ENCODE measurements at regions not wholly inside any gene's neighbourhood (a gene's known extent, or its start where the extent isn't known, plus 50 kb on each side); places are given as distances from the start of the nearest gene placed in this dataset.

DNA sequence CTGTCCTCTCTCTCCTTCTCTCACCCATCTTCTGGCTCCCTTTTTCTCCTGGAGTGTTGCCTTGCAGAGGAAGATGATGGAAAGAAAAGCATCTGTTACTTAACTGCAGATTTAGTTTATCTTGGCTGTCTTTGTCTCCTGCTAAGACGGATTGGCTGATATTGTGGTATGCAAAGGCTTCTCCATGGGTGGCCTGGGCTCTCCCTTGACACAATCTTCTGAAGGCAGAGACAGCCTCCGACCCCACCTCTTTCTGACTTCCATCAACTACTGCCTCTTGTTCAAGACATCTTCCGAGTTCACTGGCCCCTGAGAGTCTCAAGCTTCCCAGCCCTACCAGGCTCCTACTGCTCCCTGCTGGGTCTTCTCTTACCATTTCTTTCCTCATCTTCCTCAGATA, 403.7 kb downstream of the LRRC70 start:
- DNase-seq (ENCODE audit: low read depth in 2 of 2): no peak

DNA sequence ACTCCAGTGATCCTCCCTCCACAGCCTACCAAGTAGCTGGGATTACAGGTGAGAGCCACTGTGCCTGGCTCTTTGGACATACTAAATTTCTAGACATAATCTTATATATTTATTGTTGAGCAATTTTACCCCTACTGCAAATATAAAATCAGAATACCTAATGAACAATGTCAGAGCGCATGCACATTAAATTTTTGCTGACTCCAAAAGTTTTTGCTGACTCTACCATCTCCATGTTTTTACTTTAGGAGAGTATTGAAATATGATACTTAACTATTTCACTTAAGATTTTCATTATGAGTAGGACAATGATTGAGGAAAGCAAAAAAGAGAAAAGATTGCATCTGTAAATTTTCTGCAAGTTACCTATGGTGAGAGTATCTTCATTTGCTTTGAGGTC, 402.3 kb downstream of the LRRC70 start:
- DNase-seq (ENCODE audit: low read depth in 2 of 2): no peak

DNA sequence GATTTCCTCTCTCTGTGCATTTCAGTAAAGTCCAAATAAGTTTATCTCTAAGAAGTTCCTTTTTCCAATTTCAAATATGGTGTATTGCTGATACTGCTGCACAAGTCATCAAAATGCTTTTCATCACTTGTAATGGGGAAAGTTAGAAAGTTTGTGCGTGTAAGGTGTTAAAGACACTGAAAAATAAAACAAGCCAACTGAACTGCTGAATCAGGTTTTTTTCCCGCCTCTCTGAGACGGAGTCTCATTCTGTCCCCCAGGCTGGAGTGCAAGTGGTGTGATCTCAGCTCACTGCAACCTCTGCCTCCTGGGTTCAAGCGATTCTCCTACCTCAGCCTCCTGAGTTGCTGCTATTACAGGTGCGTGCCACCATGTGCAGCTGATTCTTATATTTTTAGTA, 400.9 kb downstream of the LRRC70 start:
- DNase-seq (ENCODE audit: low read depth in 2 of 2): no peak

DNA sequence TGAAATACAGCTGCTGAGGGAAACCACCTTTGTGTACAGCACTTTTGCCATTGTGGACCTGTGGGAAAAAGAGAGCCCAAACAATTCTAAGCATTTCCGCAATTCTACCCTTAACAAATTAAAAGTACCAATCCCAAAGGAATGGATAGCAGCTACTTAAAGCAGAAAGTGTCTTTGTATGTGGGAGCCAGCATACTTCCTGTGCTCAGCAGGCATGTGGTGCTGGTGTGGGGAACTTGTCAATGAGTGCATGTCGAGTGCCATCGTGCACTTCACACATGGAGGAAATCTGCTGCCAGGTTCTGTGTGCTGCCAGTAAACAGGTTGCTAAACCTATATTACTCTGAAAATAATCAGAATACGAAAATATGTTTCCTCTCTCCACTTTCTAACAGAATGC, 399.0 kb downstream of the LRRC70 start:
- DNase-seq (ENCODE audit: low read depth in 2 of 2): no peak

DNA sequence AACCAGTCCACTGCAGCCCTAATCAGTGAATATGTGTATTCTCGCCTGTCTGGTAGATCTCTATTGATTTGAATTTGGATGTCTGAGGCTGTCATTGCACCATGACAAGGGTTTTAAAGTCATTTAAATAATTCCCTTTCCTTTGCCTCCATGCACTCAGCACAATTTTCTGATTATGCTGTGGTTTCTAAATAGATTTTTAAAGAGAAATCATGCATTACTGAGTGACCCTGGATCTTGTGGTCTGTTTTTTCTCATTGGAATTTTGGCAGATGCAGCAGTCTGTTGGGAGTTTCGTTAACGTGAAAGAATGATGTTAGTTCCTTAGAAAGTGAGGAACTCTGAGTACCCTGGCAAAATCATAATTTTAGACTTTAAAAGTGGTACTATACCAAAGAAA, 396.0 kb downstream of the LRRC70 start:
- DNase-seq (ENCODE audit: low read depth in 2 of 2): no peak

DNA sequence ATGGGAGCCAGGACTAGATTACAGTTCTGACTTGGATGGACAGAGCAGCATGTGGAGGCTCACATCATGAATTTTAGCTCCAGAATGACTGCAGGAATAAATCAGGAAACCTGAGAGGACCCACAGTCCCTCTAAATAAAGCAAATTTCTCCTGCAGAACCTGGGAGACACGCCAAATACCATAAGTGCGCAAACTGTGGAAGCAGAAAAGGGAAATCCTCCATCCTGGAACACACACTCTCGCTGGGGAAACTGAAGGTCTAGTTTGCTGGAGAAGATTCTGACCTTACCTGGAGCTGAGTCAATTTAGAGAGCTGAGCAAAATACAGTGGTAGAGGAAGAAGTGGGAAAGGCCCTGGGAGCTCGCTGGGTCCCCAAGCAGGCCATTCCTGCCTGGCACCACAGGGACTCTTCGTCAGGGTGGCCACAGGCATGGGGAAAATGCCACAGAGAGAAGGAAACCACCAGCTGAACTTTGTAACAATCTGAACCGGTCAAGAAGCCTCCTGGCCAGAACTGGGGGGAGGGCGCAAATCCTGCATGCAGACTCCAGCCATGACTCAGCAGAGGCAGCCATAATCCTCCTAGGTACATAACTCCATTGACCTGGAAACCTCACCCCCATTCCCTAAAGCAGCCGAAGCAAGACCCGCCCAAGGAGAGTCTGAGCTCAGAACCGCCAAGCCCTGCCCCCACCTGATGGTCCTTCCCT, 390.9 kb downstream of the LRRC70 start:
- no peak for DNase-seq (ENCODE audit: low read depth in 2 of 2)

DNA sequence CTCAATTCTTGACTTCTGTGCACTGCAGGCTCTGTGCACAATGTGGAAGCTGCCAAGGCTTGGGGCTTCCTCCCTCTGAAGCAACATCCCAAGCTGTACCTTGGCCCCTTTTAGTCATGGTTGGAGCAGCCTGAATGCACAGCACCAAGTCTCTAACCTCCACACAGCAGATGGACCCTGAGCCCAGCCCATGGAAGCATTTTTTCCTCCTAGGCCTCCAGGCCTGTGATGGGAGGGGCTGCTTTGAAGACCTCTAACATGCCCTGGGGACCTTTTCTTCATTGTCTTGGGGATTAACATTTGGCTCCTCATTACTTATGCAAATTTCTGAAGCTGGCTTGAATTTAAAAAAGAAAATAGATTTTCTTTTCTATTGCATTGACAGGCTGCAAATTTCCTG, 385.8 kb downstream of the LRRC70 start:
- no peak for DNase-seq (ENCODE audit: low read depth in 2 of 2)

DNA sequence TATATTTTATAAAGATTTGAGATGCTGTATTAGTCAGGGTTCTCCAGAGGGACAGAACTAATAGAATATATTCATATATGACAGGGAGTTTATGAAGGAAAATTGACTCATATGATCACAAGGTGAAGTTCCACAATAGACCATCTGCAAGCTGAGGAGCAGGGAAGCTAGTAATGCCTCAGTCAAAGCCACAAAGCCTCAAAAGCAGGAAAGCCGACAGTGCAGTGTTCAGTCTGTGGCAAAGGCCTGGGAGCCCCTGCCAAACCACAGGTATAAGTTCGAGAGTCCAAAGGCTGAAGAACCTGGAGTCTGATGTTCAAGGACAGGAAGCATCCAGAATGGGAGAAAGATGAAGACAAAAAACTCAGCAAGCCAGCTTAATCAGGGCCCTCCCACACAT, 382.2 kb downstream of the LRRC70 start:
- no peak for DNase-seq (ENCODE audit: low read depth in 2 of 2)

DNA sequence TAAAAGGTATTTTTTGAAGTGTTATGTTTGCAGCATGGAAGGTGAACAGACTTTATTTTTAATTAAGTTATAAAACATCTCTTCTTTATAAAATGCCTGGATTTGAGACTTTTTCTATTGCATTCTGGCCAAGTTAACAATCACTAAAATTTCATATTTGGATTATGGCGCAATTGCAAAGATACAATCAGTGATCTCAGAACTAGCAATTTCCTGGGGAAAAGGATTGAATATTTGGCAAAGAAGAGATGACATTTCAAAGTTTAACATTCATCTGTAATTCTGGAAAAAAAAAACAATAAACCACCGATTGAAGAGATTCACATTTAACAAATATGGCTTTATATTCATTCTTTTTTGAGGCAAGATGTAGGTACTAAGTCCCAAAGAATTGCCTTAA, 378.0 kb downstream of the LRRC70 start:
- DNase-seq (ENCODE audit: low read depth in 2 of 2): no peak

DNA sequence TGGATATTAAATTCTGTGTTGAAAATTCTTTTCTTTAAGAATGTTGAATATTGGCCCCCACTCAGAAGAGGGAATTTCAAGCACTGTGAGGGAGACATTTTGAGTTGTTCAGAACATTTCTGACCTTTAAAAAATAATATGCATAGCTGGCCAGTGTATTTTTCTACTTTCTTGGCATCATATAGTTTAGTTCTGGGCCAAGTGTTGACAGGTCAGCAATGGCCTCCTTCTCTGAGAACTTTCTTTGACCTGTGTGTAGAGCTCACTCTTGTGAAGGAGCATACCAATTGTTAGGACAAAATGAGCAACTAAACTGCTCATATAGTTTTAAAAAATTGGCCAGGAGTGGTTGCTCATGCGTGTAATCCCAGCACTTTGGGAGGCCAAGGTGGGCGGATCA, 376.0 kb downstream of the LRRC70 start:
- DNase-seq (ENCODE audit: low read depth in 2 of 2): no peak

DNA sequence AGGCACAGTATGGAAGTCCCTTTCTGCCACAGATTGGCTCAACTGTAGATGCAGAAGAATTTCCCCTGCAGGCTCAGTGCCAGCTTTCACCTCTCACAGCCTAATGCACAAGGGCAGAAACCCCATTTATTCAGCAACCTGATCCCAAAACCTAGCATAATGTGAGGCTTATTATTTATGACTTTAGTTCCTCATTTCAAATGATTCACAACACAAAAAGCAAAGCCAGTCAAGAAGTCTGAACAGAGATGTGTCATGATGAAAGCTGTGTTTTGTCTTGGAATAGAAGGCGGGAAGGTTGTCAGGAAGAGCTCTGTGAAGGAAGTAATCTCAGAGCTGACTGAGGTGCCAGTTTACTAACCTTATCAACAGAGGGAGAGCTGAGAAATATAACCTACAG, 369.7 kb downstream of the LRRC70 start:
- no peak for DNase-seq (ENCODE audit: low read depth in 2 of 2)

DNA sequence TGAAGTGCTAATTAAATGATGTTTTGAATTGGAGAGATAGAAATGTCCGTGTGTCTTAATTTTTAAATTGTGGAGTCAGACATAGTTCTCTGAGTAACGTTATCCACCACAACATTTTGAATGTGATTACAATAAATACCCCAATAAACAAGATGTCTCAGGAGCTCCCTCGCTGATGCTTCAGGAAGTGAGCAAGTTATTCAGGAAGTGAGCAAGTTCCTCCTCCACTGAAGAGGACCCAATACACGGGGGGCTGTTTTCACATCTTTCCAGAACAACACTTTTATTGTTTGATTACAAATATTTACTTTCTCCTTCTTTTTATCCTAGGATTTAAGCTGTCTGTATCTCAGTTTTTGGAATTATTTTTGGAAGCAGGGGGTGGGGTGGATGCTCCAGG, 363.8 kb downstream of the LRRC70 start:
- DNase-seq (ENCODE audit: low read depth in 2 of 2): no peak

DNA sequence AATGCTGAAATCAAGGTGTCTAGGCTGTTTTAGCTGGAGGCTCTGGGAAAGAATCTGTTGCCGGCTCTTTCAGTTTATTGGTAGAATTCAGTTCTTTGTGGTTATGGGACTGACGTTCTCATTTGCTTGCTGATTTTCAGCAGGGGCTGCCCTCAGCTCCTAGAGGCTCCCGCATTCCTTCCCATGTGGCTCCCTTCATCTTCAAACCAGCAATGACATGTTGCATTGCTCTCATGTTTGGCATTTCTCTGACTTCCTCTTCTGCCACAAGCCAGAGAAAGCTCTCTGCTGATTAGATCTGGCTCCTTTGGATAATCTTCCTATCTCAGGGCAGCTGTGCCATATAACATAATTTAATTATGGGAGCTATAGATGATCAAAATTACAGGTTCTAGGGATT, 360.3 kb downstream of the LRRC70 start:
- no peak for DNase-seq (ENCODE audit: low read depth in 2 of 2)

DNA sequence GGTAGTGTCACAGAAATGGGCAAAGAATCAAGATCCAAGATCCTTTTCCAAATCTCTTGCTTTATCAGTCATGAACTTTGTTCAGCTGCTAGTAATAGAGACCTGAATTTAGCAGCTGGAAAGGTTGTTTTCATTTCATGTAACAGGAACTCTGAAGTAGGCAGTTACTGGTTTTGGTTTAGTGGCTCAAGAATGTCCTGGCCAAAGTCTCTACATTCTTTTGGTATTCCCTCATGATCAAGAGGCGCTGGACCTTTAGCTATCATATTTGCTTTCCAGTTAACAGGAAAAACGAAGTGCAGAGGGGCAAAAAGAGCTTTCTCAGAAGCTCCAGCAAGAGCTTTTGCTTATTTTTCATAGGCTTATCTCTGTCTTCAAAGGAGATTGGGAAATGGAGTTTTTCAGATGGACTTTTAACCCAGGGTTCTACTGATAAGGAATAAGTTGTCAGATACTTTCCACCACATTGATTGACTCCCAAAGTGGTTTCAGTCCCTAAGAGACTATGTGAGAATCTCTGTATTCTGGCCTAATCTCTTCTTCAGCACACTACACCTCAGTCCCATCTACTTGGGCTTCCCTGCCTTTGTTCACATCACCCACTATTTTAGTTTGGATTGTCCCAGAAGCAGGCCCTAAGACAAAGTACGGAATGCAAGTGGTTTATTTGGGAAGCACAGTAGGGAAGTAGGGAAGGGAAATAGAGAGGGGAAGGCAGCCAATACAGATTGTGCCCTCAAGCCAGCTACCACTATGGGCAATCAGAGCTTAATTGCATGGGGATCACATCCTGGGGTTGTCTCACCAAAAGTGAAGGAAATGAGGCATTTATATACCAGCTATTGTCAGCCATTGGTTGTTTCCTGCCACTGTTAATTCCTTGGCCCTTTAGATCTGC, 359.3 kb downstream of the LRRC70 start:
- no peak for DNase-seq (ENCODE audit: low read depth in 2 of 2)

DNA sequence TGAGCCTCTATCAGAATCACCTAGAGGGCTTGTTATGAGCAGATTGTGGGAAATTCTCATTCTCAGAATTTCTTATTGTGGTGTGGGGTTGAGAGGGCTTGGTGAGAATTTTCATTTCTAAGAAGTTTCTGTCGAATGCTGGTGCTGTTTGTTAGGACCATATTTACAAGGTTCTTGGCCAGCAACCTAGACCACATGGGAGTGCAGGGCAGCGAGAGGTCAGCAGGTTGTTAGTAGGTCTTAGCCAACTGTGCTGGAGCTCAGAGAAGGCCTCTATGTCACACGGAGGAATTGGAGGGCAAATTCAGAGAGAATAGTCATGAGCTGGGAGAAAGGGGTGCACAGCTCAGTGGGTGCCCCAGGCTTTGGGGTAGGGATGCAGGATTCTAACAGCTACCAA, 357.0 kb downstream of the LRRC70 start:
- DNase-seq (ENCODE audit: low read depth in 2 of 2): no peak

DNA sequence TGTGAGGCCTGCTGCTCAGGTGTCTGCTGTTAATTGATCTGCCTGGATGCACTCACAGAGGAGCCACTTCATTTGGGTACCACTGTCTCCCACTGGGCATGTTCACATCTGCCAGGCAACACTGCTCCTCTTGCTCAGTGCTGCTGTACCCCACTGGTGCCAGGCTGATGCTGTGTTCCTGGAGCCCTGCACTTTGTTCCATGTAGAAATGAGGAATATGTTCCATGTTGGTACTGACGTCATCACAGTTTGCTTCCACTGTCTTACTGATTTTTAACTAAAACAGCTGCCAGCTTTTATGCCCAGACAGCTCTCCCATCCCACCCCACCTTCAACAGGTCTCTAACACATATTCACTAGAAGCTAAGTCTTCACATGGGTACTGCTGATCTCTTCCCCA, 355.7 kb downstream of the LRRC70 start:
- no peak for DNase-seq (ENCODE audit: low read depth in 2 of 2)

DNA sequence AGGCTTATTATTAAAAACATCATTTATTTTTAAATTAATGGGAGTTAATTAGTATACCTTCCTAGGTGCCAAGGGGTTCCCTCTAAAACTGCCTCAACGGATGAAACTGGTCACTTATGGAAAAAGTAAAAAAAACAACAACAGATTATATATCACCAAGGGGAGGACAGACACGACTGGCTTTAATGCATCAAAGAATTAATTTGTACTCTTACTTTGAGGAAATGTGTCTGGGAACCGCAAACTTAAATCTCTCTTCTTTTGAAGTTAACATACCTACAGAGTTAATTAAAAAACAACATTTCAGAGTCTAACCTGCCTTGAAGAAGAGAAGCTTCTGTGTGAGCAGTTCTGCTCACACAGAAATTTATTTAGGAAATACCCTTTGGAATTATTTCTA, 354.6 kb downstream of the LRRC70 start:
- DNase-seq (ENCODE audit: low read depth in 2 of 2): no peak

DNA sequence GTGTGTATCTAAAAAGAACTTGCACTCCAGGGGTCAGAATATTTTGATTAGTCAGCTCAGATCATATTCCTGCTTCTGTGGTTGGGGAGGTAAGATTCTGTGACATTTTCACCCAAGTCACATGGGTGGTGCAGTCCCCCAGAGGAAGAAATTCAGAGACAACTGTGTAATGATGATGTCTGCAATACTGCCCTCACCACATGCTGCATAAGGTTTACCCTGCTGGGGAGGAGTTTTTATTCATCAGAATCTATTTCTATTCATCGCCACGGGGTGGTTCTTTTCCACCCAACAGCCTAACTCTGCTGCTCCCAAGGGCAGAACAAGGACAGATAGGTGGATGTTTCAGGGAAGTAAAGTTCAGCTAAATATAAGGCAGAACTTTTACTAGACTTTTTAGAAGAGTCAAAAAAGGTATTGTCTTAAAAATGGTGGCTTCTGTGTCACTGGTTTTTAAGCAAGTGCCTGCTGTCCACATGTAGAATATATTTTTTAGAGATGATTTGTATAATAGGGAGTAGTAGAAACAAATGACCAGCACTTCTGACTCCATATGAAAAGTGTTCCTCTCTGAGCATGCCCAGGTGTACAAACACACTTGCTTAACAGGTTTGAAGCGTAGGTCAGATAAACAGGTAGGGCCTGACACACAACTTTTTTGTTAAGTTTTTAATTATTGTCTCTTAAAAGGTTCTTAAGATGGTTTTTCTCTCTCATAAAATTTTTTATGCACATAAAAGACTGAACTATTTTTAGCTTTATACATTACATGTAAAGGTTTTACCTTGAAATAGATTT, 352.7 kb downstream of the LRRC70 start:
- no peak for DNase-seq (ENCODE audit: low read depth in 2 of 2)

DNA sequence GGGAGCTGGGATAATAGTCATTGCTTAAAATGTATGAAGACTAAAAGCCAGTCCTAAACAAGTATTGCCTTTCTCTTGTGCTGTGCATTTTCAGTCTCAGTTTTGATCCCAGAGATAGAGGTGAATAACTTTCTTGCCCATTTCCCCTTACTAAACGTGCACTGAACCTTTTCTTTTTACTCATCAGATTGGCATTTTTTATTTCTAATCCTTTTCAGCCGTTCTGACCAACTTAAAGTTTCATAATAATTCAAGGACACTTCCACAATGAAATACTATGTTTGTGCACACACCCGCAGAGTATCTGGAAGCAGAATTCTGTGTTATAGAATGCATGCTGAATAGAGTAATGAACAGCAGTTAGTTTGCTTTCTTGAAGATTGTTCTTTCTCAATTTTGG, 343.6 kb downstream of the LRRC70 start:
- DNase-seq (ENCODE audit: low read depth in 2 of 2): no peak

DNA sequence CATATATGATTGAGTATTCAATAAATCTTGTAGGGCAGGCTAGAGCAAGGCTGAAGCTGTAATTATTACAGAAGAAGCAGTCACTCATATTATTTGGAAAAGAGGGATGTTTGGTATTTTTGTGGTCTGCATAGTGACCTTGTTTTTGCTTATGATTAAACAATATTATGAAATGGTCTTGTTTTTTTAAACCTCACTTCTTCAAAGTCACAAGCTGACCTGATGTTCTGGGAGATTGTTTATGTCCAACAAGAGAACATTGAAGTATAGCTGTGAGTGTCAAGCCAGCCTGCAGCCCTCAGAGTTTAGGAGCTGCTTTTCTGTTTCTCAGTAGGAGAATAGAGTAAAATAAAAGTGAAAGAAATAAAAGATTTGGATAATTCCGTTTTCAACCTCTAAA, 342.2 kb downstream of the LRRC70 start:
- DNase-seq (ENCODE audit: low read depth in 2 of 2): no peak

DNA sequence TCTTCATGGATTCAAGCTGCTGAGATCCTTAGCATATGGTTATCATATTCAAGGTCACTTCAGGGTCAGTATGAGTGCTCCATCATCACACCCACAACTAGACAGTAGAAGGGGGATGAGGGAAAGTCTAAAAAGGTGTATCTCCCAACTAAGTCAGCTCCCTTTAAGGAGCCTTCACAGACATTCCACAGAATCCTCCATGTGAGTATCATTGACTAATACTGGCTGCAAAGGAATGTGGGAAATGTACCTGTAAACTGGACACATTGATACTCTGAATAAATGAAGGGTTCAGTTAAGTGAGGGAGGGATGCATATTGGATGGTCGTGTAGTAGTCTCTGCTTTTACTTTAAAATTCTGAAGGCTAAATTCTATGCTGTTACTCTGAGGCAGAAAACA, 330.7 kb downstream of the LRRC70 start:
- DNase-seq (ENCODE audit: low read depth in 2 of 2): no peak

DNA sequence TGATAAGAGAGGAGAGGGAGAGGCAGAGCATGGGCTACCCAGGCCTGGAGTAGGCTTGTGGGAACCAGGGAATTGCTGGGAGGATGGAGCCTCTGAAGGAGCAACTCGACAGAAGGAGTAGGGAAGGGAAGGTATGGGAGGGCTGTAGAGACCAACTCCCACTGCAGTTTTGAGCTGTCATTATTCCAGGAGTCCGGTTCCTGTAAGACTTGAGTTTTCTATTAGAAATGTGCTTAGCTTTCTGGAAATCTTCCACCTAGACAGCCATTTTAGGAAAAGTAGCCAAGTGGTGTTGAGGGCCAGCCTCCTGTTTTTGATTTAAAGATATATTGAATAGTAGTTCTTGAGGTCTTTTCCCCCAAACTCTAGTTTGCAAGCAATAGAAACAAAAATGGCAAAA, 323.5 kb downstream of the LRRC70 start:
- DNase-seq (ENCODE audit: low read depth in 2 of 2): no peak

DNA sequence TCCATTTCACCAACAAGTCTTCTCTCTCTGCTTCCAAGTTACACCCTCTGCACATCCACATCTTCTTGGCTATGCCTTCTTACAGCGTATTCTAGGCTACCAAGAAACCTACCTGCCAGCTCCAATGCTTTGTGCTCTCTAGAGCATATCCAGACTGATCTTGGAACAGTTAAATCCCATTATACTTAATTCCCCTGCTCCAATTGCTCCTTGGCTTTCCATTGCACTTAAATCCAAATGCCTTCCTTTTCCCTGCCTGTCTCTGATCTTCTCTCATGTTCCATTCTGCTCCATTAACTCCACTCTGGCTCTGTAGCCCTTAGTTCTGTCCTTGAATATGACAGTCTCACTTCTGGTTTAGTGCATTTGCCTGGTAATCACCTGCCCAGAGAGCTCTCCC, 322.4 kb downstream of the LRRC70 start:
- no peak for DNase-seq (ENCODE audit: low read depth in 2 of 2)
